RWPE1 (cell line): ENCODE measurements at regions not wholly inside any gene's neighbourhood (a gene's known extent, or its start where the extent isn't known, plus 50 kb on each side); places are given as distances from the start of the nearest gene placed in this dataset.
"Not testable (repeated sequence)": the region's sequence is repeated elsewhere in the genome, so short reads cannot be mapped to it uniquely, and the experiment has no call there.

Experiments
- CTCF ChIA-PET: fragments of 350-600 bp; sonication (Branson Sonifier 250); formaldehyde crosslinking; extraction: SDS; loops from one replicate; lab custom pipeline; 2021; lab: Yijun Ruan, JAX
- POLR2A ChIA-PET: fragments of 400-600 bp; formaldehyde crosslinking; extraction: SDS; loops from one replicate; lab custom pipeline; 2020; ENCODE audit warnings: antibody characterized with exemption; ENCODE audit not compliant: low non-redundant PET; lab: Yijun Ruan, JAX
- DNase-seq: peaks from one replicate; pipeline ENCODE4 v3.0.0; 2012; ENCODE audit warnings: low spot score
- H3K27ac ChIP-seq: fragments of 450-650 bp; 2 replicates; pipeline ENCODE4 v1.5.1; 2017
- TF ChIP-seq, protein P1 (sequence below): fragments of 450-650 bp; conservative IDR thresholded peaks from 2 replicates; pipeline ENCODE4 v1.5.1; 2017; ENCODE audit warnings: low read depth, mild to moderate bottlenecking

DNA sequence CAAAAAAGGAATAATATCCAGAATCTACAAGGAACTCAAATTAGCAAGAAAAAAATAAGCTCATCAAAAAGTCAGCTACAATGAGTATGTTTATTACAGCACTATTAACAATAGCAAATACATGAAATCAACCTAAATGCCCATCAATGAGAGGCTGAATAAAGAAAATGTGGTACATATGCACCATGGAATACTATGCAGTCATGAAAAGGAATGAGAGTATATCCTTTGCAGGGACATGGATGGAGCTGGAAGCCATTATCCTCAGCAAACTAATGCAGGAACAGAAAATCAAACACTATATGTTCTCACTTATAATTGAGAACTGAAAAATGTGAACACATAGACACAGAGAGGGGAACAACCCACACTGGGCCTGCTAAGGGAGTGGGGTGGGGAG lies 178.4 kb upstream of the IRS4 start:
- DNase-seq: no peak
- TF ChIP-seq, protein P1, sequence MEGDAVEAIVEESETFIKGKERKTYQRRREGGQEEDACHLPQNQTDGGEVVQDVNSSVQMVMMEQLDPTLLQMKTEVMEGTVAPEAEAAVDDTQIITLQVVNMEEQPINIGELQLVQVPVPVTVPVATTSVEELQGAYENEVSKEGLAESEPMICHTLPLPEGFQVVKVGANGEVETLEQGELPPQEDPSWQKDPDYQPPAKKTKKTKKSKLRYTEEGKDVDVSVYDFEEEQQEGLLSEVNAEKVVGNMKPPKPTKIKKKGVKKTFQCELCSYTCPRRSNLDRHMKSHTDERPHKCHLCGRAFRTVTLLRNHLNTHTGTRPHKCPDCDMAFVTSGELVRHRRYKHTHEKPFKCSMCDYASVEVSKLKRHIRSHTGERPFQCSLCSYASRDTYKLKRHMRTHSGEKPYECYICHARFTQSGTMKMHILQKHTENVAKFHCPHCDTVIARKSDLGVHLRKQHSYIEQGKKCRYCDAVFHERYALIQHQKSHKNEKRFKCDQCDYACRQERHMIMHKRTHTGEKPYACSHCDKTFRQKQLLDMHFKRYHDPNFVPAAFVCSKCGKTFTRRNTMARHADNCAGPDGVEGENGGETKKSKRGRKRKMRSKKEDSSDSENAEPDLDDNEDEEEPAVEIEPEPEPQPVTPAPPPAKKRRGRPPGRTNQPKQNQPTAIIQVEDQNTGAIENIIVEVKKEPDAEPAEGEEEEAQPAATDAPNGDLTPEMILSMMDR: no peak
- no peak overlapping the region for H3K27ac ChIP-seq
- POLR2A ChIA-PET: no interaction called here
- CTCF ChIA-PET: interaction anchor here (0.6 kb wide), 1 partner anchor 23 kb away, joined by 4 read pairs; no protein-coding TSS in a partner anchor

DNA sequence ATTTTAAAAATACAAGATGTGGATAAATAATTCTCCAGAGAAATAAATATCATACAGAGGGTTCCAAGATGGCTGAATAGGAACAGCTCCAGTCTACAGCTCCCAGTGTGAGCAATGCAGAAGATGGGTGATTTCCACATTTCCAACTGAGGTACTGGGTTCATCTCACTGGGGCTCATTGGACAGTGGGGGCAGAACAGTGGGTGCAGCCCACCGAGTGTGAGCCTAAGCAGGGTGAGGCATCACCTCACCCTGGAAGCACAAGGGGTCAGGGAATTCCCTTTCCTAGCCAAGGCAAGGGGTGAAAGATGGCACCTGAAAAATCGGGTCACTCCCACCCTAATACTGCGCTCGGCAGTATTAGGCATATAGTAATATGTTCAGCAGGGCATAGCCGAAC lies 167.5 kb upstream of the IRS4 start:
- POLR2A ChIA-PET, H3K27ac ChIP-seq, DNase-seq, CTCF ChIA-PET: not testable (repeated sequence)

DNA sequence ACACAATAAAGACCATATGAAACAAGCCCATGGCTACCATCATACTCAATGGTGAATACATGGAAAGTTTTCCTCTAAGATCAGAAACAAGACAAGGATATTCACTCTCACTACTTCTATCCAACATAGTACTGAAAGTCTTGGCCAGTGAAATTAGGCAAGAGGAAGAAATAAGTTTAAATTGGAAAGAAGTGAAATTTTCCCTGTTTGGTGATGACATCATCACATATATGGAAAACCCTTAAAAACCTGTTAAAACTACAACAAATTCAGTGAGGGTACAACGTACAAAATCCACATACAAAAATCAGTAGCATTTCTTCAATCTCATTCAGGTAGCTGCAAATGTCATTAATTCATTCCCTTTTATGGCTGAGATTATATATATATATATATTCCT lies 164.0 kb upstream of the IRS4 start:
- POLR2A ChIA-PET: no interaction called here
- no peak overlapping the region for H3K27ac ChIP-seq
- TF ChIP-seq, protein P1: no peak

DNA sequence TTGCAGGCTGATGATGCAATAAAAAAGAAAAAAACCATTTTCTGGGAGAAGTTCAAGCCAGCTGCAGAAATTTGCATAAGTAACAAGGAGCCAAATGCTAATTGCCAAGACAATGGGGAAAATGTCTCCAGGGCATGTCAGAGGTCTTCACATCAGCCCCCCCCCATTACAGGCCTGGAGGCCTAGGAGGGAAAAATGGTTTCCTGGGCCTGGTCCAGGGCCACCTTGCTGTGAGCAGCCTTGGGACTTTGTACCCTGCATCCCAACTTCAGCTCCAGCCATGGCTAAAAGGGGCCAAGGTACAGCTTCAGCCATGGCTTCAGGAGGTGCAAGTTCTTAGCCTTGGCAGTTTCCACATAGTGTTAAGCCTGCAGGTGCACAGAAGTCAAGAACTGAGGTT lies 160.0 kb upstream of the IRS4 start:
- H3K27ac ChIP-seq, DNase-seq, POLR2A ChIA-PET, CTCF ChIA-PET: not testable (repeated sequence)

More for the DNA sequence above, 164.0 kb upstream of the IRS4 start:
- CTCF ChIA-PET: interaction anchor here (0.6 kb wide), 1 partner anchor 607 kb away, joined by 3 read pairs; no protein-coding TSS in a partner anchor
- no peak for DNase-seq

DNA sequence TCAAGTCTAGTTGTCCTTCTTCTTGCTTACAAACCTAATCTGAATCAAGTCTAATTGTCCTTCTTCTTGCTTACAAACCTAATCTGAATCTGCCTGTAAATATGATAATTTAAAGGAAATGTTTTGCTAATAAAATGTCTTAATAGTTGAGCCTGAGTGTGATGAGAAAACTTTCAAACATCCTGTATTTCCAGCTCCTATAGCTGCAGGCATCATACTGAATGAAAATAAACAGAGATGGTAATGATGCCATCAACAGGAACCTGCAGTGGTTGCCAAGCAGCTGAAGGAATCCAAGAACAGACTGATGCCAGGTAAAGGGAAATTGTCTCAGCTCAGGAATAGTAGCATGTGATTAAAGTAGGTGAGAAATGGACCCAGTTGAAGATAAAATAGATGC lies 156.1 kb upstream of the IRS4 start:
- DNase-seq: no peak
- CTCF ChIA-PET: no interaction called here
- no peak overlapping the region for H3K27ac ChIP-seq
- TF ChIP-seq, protein P1: no peak
- POLR2A ChIA-PET: no interaction called here

DNA sequence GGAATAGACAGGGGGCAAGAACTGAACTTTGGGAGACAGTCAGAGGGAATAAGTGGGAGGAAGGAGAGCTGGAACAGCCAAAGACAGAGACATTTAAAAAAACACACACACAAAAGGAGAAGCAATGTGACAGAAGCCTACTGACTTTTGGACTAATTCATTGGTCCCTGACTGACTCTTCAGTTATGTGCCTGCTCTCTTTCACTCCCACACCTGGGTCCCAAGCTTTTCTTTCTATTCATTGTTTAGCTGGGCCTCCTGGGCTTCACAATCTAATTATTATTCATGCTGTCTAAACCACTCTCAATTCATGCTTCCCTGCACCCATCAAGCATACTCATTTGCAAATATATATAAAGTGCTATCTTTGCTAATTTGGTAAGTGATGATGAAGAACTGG lies 139.2 kb upstream of the IRS4 start:
- CTCF ChIA-PET: no interaction called here
- H3K27ac ChIP-seq: no peak overlapping the region
- TF ChIP-seq, protein P1: no peak
- DNase-seq: no peak
- POLR2A ChIA-PET: no interaction called here

DNA sequence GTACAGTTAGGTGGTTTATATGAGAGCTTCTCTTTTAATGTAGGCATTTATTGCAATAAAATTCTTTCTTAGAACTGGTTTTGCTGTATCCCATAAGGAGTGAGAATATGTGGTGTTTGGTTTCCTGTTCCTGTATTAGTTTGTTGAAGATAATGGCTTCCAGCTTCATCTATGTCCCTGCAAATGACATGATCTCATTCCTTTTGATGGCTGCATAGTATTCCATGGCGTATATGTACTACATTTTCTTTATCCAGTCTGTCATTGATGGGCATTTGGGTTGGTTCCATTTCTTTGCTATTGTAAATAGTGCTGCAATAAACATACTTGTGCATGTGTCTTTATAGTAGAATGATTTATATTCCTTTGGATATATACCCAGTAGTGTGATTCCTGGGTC lies 106.7 kb upstream of the IRS4 start:
- DNase-seq, H3K27ac ChIP-seq, POLR2A ChIA-PET, CTCF ChIA-PET: not testable (repeated sequence)

DNA sequence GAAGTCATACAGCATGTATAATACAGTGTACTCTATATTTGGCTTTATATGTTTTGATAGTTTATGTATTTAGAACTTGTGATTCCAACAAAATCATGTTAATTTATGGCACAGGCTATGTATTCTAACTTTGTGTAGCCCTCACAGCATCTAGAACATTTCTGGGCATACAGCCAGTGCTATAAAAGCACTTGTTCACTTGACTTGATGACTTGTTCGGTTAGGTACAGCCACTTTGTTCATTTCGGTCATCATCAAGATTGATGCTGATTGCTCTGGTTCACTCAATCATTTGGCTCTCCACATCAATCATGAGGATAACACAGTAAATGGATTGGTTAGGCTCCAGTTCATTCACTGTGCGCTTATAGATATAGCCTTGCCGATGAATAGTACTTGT lies 97.6 kb upstream of the IRS4 start:
- TF ChIP-seq, protein P1: no peak
- DNase-seq: no peak
- H3K27ac ChIP-seq: no peak overlapping the region
- ChIA-PET POLR2A (no interaction called here), CTCF (no interaction called here)
